ENCODE measurements at regions not wholly inside any gene's neighbourhood (a gene's known extent, or its start where the extent isn't known, plus 50 kb on each side); places are given as distances from the start of the nearest gene placed in this dataset.
"Not testable (repeated sequence)": the region's sequence is repeated elsewhere in the genome, so short reads cannot be mapped to it uniquely, and the experiment has no call there.

GRCh38 chr12:95358111-95359083, 115.6 kb upstream of the METAP2 start:
- no peak for DNase-seq

- DNase-seq = no peak
Measured at GRCh38 chr12:95365912-95366311, 108.0 kb upstream of the METAP2 start.

GRCh38 chr12:95368931-95369330, 105.0 kb upstream of the METAP2 start:
- no peak for DNase-seq

GRCh38 chr12:95371571-95371970, 102.4 kb upstream of the METAP2 start:
- no peak for DNase-seq

GRCh38 chr12:95379481-95379880, 94.5 kb upstream of the METAP2 start:
- DNase-seq = not testable (repeated sequence)

- DNase-seq = not testable (repeated sequence)
Measured at GRCh38 chr12:95380334-95380733, 93.6 kb upstream of the METAP2 start.

GRCh38 chr12:95380997-95381786, 92.8 kb upstream of the METAP2 start:
- DNase-seq = no peak

- not testable (repeated sequence) for DNase-seq
Measured at GRCh38 chr12:95383920-95384319, 90.0 kb upstream of the METAP2 start.

- DNase-seq = no peak
Measured at GRCh38 chr12:95384785-95385184, 89.2 kb upstream of the METAP2 start.

GRCh38 chr12:95385246-95386035, 88.5 kb upstream of the METAP2 start:
- DNase-seq = no peak

- no peak for DNase-seq
Measured at GRCh38 chr12:95386051-95386450, 87.9 kb upstream of the METAP2 start.

GRCh38 chr12:95388260-95388659, 85.7 kb upstream of the METAP2 start:
- not testable (repeated sequence) for DNase-seq

GRCh38 chr12:95390192-95390591, 83.8 kb upstream of the METAP2 start:
- DNase-seq = no peak

- DNase-seq = no peak
Measured at GRCh38 chr12:95390932-95391331, 83.0 kb upstream of the METAP2 start.

GRCh38 chr12:95393191-95393790, 80.7 kb upstream of the METAP2 start:
- no peak for DNase-seq

- DNase-seq = no peak
Measured at GRCh38 chr12:95395696-95396095, 78.3 kb upstream of the METAP2 start.

- DNase-seq = no peak
Measured at GRCh38 chr12:95396849-95397468, 77.0 kb upstream of the METAP2 start.

- no peak for DNase-seq
Measured at GRCh38 chr12:95397571-95397970, 76.4 kb upstream of the METAP2 start.

- DNase-seq = no peak
Measured at GRCh38 chr12:95402096-95402495, 71.9 kb upstream of the METAP2 start.

GRCh38 chr12:95408201-95408600, 65.8 kb upstream of the METAP2 start:
- DNase-seq = no peak

- DNase-seq = peak in 1 of 2 experiments; percentile 15
Measured at GRCh38 chr12:95411057-95411456, 62.9 kb upstream of the METAP2 start.

GRCh38 chr12:95411466-95411865, 62.5 kb upstream of the METAP2 start:
- DNase-seq = peak; percentile 4 to 36
